ENCODE measurements at regions not wholly inside any gene's neighbourhood (a gene's known extent, or its start where the extent isn't known, plus 50 kb on each side); places are given as distances from the start of the nearest gene placed in this dataset.

DNA sequence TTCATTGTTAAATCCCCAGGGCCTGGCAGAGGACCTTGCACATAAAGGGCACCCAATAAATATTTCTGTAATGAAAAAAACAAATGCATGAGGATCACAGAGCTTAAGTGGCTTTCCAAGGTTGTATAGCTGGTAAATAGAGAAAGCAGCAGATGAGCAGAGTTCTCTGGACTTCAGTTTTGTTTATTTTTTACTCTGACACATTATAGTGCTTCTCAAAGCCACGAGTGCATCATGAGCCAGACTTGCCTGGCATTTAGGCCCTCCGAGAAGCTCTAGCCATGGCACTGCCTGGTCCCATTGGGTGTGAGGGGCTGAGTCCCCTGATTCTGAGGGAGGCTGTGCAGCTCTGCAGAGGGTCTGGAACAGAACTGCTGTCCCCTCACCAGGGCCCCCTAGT lies 87.2 kb upstream of the ZNF32 start:
- Histone ChIP-seq H3K27ac (no peak overlapping the region), H3K36me3 (no peaks in the 10 kb centered on the region), H3K27me3 (no peaks in the 10 kb centered on the region), H3K9me3 (no peaks in the 10 kb centered on the region), H3K4me3 (no peak overlapping the region), H3K4me1 (no peaks in the 10 kb centered on the region)
- intact Hi-C loops (cut with DNase I) = no loop called here
- TF ChIP-seq, protein P1, sequence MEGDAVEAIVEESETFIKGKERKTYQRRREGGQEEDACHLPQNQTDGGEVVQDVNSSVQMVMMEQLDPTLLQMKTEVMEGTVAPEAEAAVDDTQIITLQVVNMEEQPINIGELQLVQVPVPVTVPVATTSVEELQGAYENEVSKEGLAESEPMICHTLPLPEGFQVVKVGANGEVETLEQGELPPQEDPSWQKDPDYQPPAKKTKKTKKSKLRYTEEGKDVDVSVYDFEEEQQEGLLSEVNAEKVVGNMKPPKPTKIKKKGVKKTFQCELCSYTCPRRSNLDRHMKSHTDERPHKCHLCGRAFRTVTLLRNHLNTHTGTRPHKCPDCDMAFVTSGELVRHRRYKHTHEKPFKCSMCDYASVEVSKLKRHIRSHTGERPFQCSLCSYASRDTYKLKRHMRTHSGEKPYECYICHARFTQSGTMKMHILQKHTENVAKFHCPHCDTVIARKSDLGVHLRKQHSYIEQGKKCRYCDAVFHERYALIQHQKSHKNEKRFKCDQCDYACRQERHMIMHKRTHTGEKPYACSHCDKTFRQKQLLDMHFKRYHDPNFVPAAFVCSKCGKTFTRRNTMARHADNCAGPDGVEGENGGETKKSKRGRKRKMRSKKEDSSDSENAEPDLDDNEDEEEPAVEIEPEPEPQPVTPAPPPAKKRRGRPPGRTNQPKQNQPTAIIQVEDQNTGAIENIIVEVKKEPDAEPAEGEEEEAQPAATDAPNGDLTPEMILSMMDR (IDR thresholded peaks at IDR 0.05) = no peak
- no peak for ATAC-seq
- DNase-seq = no peak

DNA sequence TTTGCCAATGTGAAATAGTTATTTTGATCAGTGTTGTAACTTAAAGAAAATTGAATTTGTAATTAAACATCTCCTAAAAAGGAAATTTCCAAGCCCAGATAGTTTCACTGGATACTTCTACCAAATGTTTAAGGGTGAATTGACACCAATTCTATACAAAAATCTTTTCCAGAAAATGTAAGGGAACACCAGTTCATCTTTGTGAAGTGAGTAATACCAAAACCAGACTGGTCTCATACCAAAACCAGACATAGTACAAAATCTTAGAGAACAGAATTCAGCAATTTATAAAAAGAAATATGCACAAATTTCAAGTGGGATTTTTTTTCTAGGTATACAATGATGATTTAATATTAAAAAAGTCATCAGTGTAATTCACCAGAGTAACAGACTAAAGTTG lies 86.0 kb upstream of the ZNF32 start:
- ATAC-seq (no peak), DNase-seq (no peak)
- intact Hi-C loops (cut with DNase I) = no loop called here
- Histone ChIP-seq H3K27ac (no peak overlapping the region), H3K4me3 (no peak overlapping the region), H3K36me3 (no peaks in the 10 kb centered on the region), H3K4me1 (no peaks in the 10 kb centered on the region), H3K9me3 (no peaks in the 10 kb centered on the region), H3K27me3 (no peaks in the 10 kb centered on the region)
- TF ChIP-seq, protein P1 (IDR thresholded peaks at IDR 0.05) = no peak

DNA sequence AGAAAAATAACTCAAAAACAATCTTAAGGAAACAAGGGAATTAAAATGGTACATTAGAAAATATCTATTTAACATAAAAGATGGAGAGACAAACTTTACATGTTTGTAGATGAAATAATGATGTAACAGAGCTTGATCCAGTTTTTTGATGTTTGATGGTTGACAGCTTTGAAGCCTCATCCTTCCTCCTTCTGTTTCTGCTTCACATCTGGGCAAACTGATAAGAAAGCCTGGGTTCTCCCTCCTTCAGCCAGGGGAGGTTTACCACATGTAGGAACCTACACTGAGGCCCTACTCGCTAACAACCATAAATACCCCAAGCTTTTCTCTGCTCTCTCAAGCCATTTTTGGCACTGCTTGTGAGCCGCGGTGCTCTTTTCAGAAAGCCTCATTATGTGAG lies 82.8 kb upstream of the ZNF32 start:
- DNase-seq (no peak), ATAC-seq (no peak)
- no peaks in the 10 kb centered on the region for H3K27me3 ChIP-seq
- H3K36me3 ChIP-seq = no peaks in the 10 kb centered on the region
- no peaks in the 10 kb centered on the region for H3K9me3 ChIP-seq
- H3K4me1 ChIP-seq = no peaks in the 10 kb centered on the region
- intact Hi-C loops (cut with DNase I) = no loop called here
- no peak overlapping the region for H3K4me3 ChIP-seq
- H3K27ac ChIP-seq = no peak overlapping the region
- TF ChIP-seq, protein P1 (IDR thresholded peaks at IDR 0.05) = no peak

DNA sequence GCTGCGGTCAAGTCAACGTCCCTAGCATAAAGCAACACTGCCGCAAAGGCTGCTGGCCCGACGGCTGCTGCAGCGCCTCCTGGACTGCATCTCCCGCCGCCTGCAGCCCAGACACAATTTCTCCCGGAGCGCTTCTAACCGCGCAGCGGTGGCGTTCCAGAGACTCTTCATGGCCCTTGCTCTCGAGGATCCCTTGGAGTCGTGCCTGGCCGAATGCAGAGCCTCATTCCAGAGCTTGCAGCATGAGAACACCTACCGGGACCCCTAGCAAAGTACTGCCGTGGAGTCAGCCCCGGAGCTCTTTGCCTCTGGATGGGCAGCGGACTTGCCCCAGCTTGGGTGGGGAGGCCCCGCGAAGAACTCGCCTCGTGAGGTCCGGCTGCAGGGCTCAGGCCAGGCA lies 79.7 kb upstream of the ZNF32 start:
- Histone ChIP-seq H3K27me3 (no peaks in the 10 kb centered on the region), H3K4me1 (no peaks in the 10 kb centered on the region), H3K9me3 (no peaks in the 10 kb centered on the region), H3K36me3 (no peaks in the 10 kb centered on the region), H3K27ac (no peak overlapping the region), H3K4me3 (no peak overlapping the region)
- intact Hi-C loops (cut with DNase I) = no loop called here
- DNase-seq = no peak
- no peak for ATAC-seq
- TF ChIP-seq, protein P1 (IDR thresholded peaks at IDR 0.05) = no peak

DNA sequence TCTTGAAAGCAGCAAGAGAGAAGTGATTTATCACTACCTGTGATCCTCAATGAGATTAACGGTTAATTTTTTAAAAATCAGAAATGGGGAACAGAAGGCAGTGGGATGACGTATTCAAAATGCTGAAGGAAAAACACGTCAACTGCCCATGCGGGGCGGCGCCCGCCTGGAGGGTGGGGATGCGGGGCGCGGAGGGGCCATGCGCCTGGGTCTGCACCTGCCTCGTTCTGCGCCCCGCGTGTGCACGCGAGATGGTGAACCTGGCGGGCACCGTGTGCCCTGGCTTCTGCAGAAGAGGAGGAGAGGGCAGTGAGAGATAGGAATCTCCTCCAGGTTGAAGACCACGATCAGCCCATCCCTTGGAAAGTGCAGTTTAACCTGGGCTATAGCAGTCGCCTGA lies 79.3 kb upstream of the ZNF32 start:
- H3K4me3 ChIP-seq = no peak overlapping the region
- H3K36me3 ChIP-seq = no peaks in the 10 kb centered on the region
- H3K9me3 ChIP-seq = no peaks in the 10 kb centered on the region
- no peaks in the 10 kb centered on the region for H3K4me1 ChIP-seq
- DNase-seq = no peak
- H3K27ac ChIP-seq = no peak overlapping the region
- intact Hi-C loops (cut with DNase I) = no loop called here
- TF ChIP-seq, protein P1 (IDR thresholded peaks at IDR 0.05) = no peak
- ATAC-seq = no peak
- no peaks in the 10 kb centered on the region for H3K27me3 ChIP-seq

DNA sequence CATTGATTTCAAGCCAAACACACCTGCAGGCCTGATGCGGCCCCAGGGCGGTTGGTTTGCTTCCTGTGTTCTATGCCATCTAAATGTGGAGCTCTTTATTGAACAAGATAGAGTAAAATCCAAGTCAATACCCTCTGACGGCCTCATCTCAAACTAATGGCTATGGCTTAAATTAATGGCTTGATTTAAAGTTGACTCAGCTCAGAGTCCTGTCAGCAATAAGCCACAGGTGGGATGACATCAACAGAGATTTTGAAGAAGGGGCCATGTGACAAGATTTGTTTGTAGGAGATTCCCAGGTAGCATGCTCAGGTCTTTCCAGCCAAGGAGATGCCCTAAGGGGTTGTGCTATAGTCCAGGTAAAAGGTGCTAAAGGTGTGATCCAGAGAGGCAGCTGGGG lies 66.7 kb upstream of the ZNF32 start:
- H3K36me3 ChIP-seq = no peaks in the 10 kb centered on the region
- intact Hi-C loops (cut with DNase I) = no loop called here
- H3K27ac ChIP-seq = no peak overlapping the region
- H3K9me3 ChIP-seq = no peaks in the 10 kb centered on the region
- H3K4me3 ChIP-seq = no peak overlapping the region
- DNase-seq (no peak), ATAC-seq (no peak)
- H3K27me3 ChIP-seq = no peaks in the 10 kb centered on the region
- no peaks in the 10 kb centered on the region for H3K4me1 ChIP-seq
- TF ChIP-seq, protein P1 (IDR thresholded peaks at IDR 0.05) = no peak
